ENCODE measurements at regions not wholly inside any gene's neighbourhood (a gene's known extent, or its start where the extent isn't known, plus 50 kb on each side); places are given as distances from the start of the nearest gene placed in this dataset.

DNA sequence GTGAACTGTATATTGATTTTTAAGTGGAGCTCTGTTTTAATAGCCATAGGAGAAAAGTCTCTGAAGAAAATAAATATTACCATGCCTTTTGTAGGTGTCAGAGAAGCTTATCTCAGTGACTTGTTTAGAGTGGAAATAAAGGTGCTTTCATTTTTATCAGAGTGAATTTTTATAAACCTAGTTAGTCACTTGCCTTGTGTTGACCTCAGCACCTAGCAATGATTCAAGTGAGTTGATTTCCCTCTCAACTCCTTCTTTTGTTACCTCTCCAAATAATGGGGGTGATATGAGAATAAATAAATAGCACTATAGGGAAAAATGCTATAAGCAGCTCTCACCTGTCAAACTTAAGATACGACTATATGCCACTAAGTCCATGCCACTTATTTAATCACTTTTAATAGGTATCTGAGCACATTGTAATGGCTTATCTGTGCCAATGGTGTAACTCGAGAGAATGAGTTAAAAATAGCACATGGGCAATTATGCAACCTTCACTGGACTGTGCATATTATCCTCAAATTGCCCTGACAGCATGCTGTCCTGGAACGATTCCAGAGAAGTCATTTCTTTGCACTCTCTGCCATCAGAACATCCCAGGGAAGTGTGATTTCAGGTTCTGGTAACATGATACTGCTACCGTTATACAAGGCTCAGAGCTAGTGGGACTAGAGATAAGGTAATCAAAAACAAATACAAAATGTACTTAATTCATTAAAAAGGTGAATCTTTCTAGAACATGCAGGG is 290.8 kb downstream of the CCDC85A start:
- TF ChIP-seq, protein P1, sequence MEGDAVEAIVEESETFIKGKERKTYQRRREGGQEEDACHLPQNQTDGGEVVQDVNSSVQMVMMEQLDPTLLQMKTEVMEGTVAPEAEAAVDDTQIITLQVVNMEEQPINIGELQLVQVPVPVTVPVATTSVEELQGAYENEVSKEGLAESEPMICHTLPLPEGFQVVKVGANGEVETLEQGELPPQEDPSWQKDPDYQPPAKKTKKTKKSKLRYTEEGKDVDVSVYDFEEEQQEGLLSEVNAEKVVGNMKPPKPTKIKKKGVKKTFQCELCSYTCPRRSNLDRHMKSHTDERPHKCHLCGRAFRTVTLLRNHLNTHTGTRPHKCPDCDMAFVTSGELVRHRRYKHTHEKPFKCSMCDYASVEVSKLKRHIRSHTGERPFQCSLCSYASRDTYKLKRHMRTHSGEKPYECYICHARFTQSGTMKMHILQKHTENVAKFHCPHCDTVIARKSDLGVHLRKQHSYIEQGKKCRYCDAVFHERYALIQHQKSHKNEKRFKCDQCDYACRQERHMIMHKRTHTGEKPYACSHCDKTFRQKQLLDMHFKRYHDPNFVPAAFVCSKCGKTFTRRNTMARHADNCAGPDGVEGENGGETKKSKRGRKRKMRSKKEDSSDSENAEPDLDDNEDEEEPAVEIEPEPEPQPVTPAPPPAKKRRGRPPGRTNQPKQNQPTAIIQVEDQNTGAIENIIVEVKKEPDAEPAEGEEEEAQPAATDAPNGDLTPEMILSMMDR (IDR thresholded peaks at IDR 0.05) = no peak
- no peak for TF ChIP-seq EP300 (IDR thresholded peaks at IDR 0.05)
